Esophagus muscularis mucosa (tissue), 3 donors: ENCODE measurements at regions not wholly inside any gene's neighbourhood (a gene's known extent, or its start where the extent isn't known, plus 50 kb on each side); places are given as distances from the start of the nearest gene placed in this dataset.

Experiments
- POLR2A ChIP-seq: fragments of 450-650 bp; IDR thresholded peaks from one replicate; pipeline ENCODE4 v1.6.1; 2017; ENCODE audit warnings: antibody characterized with exemption, moderate library complexity, mild to moderate bottlenecking, low read depth
- TF ChIP-seq, protein P1 (sequence below), 3 experiments: fragments of 200-600 bp in 2 of 3; fragments of 450-650 bp in 1 of 3; sonication (generic) in 2 of 3; IDR thresholded peaks; one replicate each; pipeline ENCODE4 v1.5.1; 2017 to 2019; ENCODE audit warnings: antibody characterized with exemption in 3 of 3, mild to moderate bottlenecking in 2 of 3, moderate library complexity in 1 of 3

DNA sequence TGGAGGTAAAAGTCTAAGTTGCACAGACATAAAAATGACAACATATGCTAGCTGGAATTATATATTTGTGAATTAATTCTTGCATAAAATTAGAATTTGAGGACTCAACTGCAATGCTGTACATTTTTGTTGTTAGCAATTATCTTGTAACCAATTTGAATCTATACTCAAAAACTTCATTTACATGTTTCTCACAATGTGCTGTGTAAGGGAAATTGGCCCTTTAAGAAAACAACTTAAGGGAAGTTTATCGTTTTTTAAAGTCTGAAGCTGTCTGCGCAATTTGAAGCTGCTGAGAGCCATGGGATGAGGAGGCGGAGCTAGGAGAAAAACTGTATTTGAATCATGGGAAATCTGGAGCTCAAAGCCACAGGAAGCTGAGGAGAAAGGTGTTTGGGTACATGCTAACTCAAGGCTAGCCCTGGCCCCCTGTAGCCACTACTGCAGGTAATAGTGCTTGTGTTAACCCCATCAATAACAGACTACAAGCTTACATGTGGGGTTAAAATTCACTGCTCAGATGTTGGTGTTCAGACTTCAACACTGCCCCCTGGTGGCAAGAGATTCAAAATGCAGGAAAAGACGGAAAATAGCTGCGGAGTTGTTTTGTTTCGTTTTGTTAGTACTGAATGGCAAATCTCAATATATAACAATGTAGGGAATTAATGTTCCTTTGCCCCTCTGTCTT, 126.1 kb downstream of the BRD1 start:
- TF ChIP-seq, protein P1, sequence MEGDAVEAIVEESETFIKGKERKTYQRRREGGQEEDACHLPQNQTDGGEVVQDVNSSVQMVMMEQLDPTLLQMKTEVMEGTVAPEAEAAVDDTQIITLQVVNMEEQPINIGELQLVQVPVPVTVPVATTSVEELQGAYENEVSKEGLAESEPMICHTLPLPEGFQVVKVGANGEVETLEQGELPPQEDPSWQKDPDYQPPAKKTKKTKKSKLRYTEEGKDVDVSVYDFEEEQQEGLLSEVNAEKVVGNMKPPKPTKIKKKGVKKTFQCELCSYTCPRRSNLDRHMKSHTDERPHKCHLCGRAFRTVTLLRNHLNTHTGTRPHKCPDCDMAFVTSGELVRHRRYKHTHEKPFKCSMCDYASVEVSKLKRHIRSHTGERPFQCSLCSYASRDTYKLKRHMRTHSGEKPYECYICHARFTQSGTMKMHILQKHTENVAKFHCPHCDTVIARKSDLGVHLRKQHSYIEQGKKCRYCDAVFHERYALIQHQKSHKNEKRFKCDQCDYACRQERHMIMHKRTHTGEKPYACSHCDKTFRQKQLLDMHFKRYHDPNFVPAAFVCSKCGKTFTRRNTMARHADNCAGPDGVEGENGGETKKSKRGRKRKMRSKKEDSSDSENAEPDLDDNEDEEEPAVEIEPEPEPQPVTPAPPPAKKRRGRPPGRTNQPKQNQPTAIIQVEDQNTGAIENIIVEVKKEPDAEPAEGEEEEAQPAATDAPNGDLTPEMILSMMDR (IDR thresholded peaks at IDR 0.05), result peak in 1 of 3 experiments; percentile 16
- no peak for TF ChIP-seq POLR2A
